ENCODE measurements at regions not wholly inside any gene's neighbourhood (a gene's known extent, or its start where the extent isn't known, plus 50 kb on each side); places are given as distances from the start of the nearest gene placed in this dataset.

GRCh38 chr4:122009524-122009923 is 57.7 kb upstream of the TRPC3 start:
- no peak for TF ChIP-seq CTCF (conservative IDR thresholded peaks at IDR 0.05; ENCODE audit: low read length)
- no peak for TF ChIP-seq EZH2phosphoT487 (IDR thresholded peaks at IDR 0.05; ENCODE audit: borderline replicate concordance, low read depth, low read length)
